ENCODE measurements at regions not wholly inside any gene's neighbourhood (a gene's known extent, or its start where the extent isn't known, plus 50 kb on each side); places are given as distances from the start of the nearest gene placed in this dataset.
"Not testable (repeated sequence)": the region's sequence is repeated elsewhere in the genome, so short reads cannot be mapped to it uniquely, and the experiment has no call there.

- H3K27me3 ChIP-seq: no peaks in the 10 kb centered on the region
- no peak overlapping the region for H3K27ac ChIP-seq
- no peak for DNase-seq (ENCODE audit: low read depth in 1 of 2, low spot score in 1 of 2)
- no peaks in the 10 kb centered on the region for H3K36me3 ChIP-seq
- no peaks in the 10 kb centered on the region for H3K9me3 ChIP-seq (ENCODE audit: low read depth)
- TF ChIP-seq, protein P1, sequence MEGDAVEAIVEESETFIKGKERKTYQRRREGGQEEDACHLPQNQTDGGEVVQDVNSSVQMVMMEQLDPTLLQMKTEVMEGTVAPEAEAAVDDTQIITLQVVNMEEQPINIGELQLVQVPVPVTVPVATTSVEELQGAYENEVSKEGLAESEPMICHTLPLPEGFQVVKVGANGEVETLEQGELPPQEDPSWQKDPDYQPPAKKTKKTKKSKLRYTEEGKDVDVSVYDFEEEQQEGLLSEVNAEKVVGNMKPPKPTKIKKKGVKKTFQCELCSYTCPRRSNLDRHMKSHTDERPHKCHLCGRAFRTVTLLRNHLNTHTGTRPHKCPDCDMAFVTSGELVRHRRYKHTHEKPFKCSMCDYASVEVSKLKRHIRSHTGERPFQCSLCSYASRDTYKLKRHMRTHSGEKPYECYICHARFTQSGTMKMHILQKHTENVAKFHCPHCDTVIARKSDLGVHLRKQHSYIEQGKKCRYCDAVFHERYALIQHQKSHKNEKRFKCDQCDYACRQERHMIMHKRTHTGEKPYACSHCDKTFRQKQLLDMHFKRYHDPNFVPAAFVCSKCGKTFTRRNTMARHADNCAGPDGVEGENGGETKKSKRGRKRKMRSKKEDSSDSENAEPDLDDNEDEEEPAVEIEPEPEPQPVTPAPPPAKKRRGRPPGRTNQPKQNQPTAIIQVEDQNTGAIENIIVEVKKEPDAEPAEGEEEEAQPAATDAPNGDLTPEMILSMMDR (IDR thresholded peaks at IDR 0.05; ENCODE audit: low read depth, low read length): no peak
- H3K4me1 ChIP-seq (ENCODE audit: low read depth): no peaks in the 10 kb centered on the region
- H3K4me3 ChIP-seq: no peak overlapping the region
These were observed 1565.5 kb upstream of the CDH9 start for GRCh38 chr5:28603869-28604268.

- Histone ChIP-seq H3K36me3 (no peaks in the 10 kb centered on the region), H3K4me1 (ENCODE audit: low read depth) (no peaks in the 10 kb centered on the region), H3K27ac (no peak overlapping the region), H3K27me3 (no peaks in the 10 kb centered on the region), H3K9me3 (ENCODE audit: low read depth) (no peaks in the 10 kb centered on the region), H3K4me3 (no peak overlapping the region)
- DNase-seq (ENCODE audit: low read depth in 1 of 2, low spot score in 1 of 2): no peak
- TF ChIP-seq, protein P1 (IDR thresholded peaks at IDR 0.05; ENCODE audit: low read depth, low read length): no peak
These were observed 1564.0 kb upstream of the CDH9 start for GRCh38 chr5:28602429-28602828.

DNA sequence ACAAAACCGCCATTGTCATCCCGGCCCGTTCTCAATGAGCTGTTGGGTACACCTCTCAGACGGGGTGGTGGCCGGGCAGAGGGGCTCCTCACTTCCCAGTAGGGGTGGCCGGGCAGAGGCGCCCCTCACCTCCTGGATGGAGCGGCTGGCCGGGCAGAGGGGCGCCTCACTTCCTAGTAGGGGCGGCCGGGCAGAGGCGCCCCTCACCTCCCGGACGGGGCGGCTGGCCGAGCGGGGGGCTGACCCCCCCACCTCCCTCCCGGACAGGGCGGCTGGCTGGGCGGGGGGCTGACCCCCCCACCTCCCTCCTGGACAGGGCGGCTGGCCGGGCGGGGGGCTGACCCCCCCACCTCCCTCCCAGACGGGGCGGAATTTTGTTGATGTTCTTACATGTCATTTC is 1558.3 kb upstream of the CDH9 start:
- H3K36me3 ChIP-seq; H3K27ac ChIP-seq; H3K27me3 ChIP-seq; H3K4me1 ChIP-seq (ENCODE audit: low read depth); H3K4me3 ChIP-seq; DNase-seq (ENCODE audit: low read depth in 1 of 2, low spot score in 1 of 2); H3K9me3 ChIP-seq (ENCODE audit: low read depth): not testable (repeated sequence)

GRCh38 chr5:28580616-28581015 is 1542.2 kb upstream of the CDH9 start:
- no peaks in the 10 kb centered on the region for H3K4me1 ChIP-seq (ENCODE audit: low read depth)
- DNase-seq (ENCODE audit: low read depth in 1 of 2, low spot score in 1 of 2): peak in 1 of 2 donors; percentile 72
- H3K27ac ChIP-seq: no peak overlapping the region
- no peaks in the 10 kb centered on the region for H3K9me3 ChIP-seq (ENCODE audit: low read depth)
- H3K36me3 ChIP-seq: no peaks in the 10 kb centered on the region
- no peak overlapping the region for H3K4me3 ChIP-seq
- TF ChIP-seq, protein P1 (IDR thresholded peaks at IDR 0.05; ENCODE audit: low read depth, low read length): no peak
- H3K27me3 ChIP-seq: no peaks in the 10 kb centered on the region

- Histone ChIP-seq H3K36me3 (no peaks in the 10 kb centered on the region), H3K9me3 (ENCODE audit: low read depth) (no peaks in the 10 kb centered on the region)
- peak; percentile 15 to 29 for DNase-seq (ENCODE audit: low read depth in 1 of 2, low spot score in 1 of 2)
These were observed 1537.6 kb upstream of the CDH9 start for GRCh38 chr5:28576022-28576421.

DNA sequence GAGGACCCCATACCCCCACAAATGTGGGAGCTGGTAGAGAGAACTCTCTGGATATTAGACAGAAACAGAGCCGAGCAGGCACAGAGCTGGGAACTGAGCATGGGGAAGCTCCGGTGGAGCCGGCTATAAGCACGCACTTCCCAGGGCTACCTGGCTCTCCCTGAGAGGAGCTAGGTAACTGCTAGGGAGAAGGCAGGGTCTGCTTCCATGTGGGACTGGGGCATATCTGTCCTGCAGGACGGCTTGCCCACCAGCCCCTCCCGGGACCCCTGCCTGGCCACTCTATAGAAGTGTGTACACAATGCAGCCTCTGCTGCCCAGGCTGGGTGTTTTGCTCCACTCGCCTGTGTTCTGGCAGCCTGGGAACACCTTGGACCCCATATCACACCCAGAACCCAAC is 1537.0 kb upstream of the CDH9 start:
- TF ChIP-seq, protein P1 (IDR thresholded peaks at IDR 0.05; ENCODE audit: low read depth, low read length): no peak
- no peak for DNase-seq (ENCODE audit: low read depth in 1 of 2, low spot score in 1 of 2)
- H3K9me3 ChIP-seq (ENCODE audit: low read depth): no peaks in the 10 kb centered on the region
- H3K4me3 ChIP-seq: no peak overlapping the region
- no peaks in the 10 kb centered on the region for H3K27me3 ChIP-seq
- no peaks in the 10 kb centered on the region for H3K36me3 ChIP-seq
- H3K4me1 ChIP-seq (ENCODE audit: low read depth): no peaks in the 10 kb centered on the region
- H3K27ac ChIP-seq: no peak overlapping the region

More at GRCh38 chr5:28576022-28576421, 1537.6 kb upstream of the CDH9 start:
- Histone ChIP-seq H3K4me1 (ENCODE audit: low read depth) (no peaks in the 10 kb centered on the region), H3K4me3 (no peak overlapping the region), H3K27ac (no peak overlapping the region), H3K27me3 (no peaks in the 10 kb centered on the region)
- TF ChIP-seq, protein P1 (IDR thresholded peaks at IDR 0.05; ENCODE audit: low read depth, low read length): peak; percentile 37

All from cardiac muscle cell (in vitro differentiated cells and primary cell).